Activated CD4-positive, alpha-beta T cell treated with anti-CD3 and anti-CD28 coated beads for 36 hours (primary cell): ENCODE measurements at regions not wholly inside any gene's neighbourhood (a gene's known extent, or its start where the extent isn't known, plus 50 kb on each side); places are given as distances from the start of the nearest gene placed in this dataset.

Experiments
- ATAC-seq: fragments of 200-7000 bp; cut with Tn5 transposase; one replicate; pipeline ENCODE4 v1.10.0; 2021; ENCODE audit warnings: mild to moderate bottlenecking, moderate library complexity
- CTCF ChIA-PET: fragments of 350-600 bp; sonication (Branson Sonifier 250); formaldehyde crosslinking; loops from one replicate; lab custom pipeline; 2021; ENCODE audit warnings: antibody characterized with exemption; lab: Charles Lee
- POLR2A ChIA-PET: fragments of 350-600 bp; sonication (Branson Sonifier 250); formaldehyde crosslinking; loops from one replicate; lab custom pipeline; 2021; ENCODE audit warnings: antibody characterized with exemption, inconsistent platforms; lab: Charles Lee
- DNase-seq: peaks from one replicate; pipeline ENCODE4 v3.0.0-alpha.2; 2020
- H3K27ac Mint-ChIP-seq: one replicate; pipeline ENCODE4 v1.8.0; 2021; ENCODE audit warnings: mixed read lengths
- H3K27me3 Mint-ChIP-seq: one replicate; pipeline ENCODE4 v1.8.0; 2021; ENCODE audit warnings: mixed read lengths
- H3K36me3 Mint-ChIP-seq: one replicate; pipeline ENCODE4 v1.8.0; 2021; ENCODE audit warnings: low read depth, mixed read lengths
- H3K4me1 Mint-ChIP-seq: one replicate; pipeline ENCODE4 v1.8.0; 2021; ENCODE audit warnings: mixed read lengths
- H3K4me3 Mint-ChIP-seq: one replicate; pipeline ENCODE4 v1.8.0; 2021; ENCODE audit warnings: mild to moderate bottlenecking, moderate library complexity, mixed read lengths
- H3K9me3 Mint-ChIP-seq: one replicate; pipeline ENCODE4 v1.8.0; 2021; ENCODE audit warnings: low read depth, mixed read lengths
- intact Hi-C, 2 experiments: fragments of 100-400 bp; cut with DNase I in 1 of 2; cut with micrococcal nuclease in 1 of 2; formaldehyde crosslinking; loops; one replicate each; pipeline versions ENCODE4 v1.14.2 to v1.15.1; 2022 to 2024; cut with DNase I, micrococcal nuclease

DNA sequence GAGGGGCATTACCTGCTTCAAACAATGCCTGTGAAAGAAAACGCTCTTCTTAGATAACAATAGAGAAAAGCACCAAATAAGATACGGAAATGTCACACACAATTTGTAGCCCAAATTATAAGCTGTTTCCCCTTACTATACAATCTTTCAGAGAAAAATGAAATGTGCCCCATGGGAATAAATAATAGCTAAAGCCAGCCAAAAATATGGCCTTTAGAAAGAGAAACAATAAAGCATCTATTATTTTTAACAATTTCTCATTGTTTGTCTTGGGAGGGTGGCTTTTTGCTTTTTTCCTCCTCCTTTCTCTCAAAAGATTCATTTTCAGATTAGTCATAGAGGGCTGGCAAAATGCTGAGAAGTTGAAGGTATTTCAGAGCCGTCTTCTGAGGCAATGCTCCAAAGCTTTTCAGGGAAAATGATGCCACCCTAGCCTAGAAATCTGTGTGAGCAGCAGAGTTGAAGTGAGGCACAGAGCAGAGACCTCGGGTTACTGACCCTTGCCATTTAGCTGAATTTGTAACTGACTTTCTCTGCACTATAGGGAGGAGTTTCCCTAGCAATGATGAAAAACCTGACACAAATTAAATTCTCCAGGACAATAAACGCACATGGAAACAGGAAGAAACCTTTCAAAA, 86.3 kb upstream of the PRICKLE2 start:
- no peak overlapping the region for H3K27ac Mint-ChIP-seq
- no peaks in the 10 kb centered on the region for H3K9me3 Mint-ChIP-seq
- CTCF ChIA-PET = no interaction called here
- H3K4me3 Mint-ChIP-seq = no peak overlapping the region
- no peaks in the 10 kb centered on the region for H3K36me3 Mint-ChIP-seq
- POLR2A ChIA-PET = no interaction called here
- no peak for ATAC-seq
- intact Hi-C loops = no loop called here
- peaks cover 2% of the 10 kb centered on the region for H3K27me3 Mint-ChIP-seq
- no peaks in the 10 kb centered on the region for H3K4me1 Mint-ChIP-seq
- DNase-seq = no peak

GRCh38 chr3:64308931-64309330, 83.7 kb upstream of the PRICKLE2 start:
- Mint-ChIP-seq H3K36me3 (no peaks in the 10 kb centered on the region), H3K4me3 (no peak overlapping the region), H3K27me3 (peaks cover 2% of the 10 kb centered on the region), H3K4me1 (no peaks in the 10 kb centered on the region), H3K27ac (no peak overlapping the region), H3K9me3 (no peaks in the 10 kb centered on the region)
- ATAC-seq (no peak), DNase-seq (no peak)
- intact Hi-C loops = no loop called here
- ChIA-PET CTCF (interaction anchor here (0.6 kb wide), 1 partner anchor 863 kb away, joined by 4 read pairs; no protein-coding TSS in a partner anchor), POLR2A (no interaction called here)

DNA sequence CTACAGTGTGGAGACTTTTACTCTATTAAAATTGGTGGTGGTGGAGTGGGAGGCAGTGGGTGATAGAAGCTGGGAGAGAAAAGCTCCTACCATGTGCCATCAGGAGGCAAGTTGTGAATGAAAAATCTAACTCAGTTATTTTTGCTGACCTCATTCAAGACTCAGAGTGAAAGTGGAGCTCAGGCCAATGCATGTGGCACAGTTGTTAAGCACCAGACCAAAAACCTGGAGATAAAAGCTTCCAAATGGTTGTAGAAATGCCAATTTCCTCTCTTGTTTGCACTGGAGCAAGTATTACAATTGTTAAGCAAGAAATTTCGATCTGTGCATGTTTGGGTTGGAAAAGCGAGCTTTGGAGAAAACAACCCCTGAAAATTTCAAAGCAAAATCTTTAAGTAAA, 81.5 kb upstream of the PRICKLE2 start:
- no peaks in the 10 kb centered on the region for H3K36me3 Mint-ChIP-seq
- POLR2A ChIA-PET = no interaction called here
- no peak for DNase-seq
- no peaks in the 10 kb centered on the region for H3K9me3 Mint-ChIP-seq
- peaks cover 2% of the 10 kb centered on the region for H3K27me3 Mint-ChIP-seq
- CTCF ChIA-PET = no interaction called here
- no peaks in the 10 kb centered on the region for H3K4me1 Mint-ChIP-seq
- no peak overlapping the region for H3K27ac Mint-ChIP-seq
- intact Hi-C loops = no loop called here
- no peak overlapping the region for H3K4me3 Mint-ChIP-seq
- no peak for ATAC-seq

DNA sequence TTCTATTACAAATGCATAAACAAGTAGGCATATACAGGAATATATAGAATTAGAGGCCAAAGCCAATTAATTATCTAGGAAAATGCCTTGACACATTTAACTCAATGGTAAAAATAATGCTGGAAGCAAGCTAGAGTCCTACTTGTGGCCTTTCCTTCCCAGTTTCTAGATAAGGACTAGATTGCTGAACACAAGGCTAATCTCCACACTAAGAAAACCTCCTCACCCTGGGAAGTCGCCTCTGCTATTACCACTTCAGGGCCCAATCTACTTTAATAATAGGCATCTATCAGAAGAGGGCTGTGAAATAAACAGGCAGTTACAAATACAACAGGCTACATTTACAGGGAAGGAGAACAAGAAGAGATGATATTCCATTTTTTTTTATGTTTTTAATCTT, 80.5 kb upstream of the PRICKLE2 start:
- ATAC-seq (no peak), DNase-seq (no peak)
- Mint-ChIP-seq H3K9me3 (no peaks in the 10 kb centered on the region), H3K27ac (no peak overlapping the region), H3K4me3 (no peak overlapping the region), H3K36me3 (no peaks in the 10 kb centered on the region), H3K4me1 (no peaks in the 10 kb centered on the region), H3K27me3 (peaks cover 2% of the 10 kb centered on the region)
- POLR2A ChIA-PET = no interaction called here
- intact Hi-C loops = no loop called here
- CTCF ChIA-PET = no interaction called here

DNA sequence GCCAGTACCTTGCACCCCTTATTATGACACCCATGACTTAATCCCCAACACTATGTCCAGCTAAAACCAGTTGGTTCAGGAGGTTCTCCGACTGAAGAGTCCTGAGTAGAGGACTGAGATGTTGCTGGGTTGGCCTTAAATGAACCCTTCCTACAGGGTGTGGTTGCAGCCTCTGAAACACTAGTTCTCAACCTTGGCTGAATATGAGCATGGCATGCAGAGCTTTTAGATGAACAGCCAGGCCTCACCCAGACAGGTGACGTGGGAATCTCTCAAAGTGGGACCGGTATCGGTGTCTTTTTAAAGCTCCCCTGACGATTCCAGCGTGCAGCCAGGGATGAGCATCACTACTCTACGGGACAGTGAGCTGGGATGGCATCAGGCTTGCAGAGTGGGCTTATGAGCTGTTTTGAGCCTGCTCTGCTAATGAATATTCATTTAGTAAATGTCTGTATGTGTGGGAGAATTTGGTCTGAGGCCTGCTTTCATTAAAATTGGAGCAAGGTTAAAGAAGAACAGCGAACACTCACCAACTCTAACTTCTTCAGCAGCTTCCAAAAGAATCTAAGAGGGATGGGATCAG, 79.7 kb upstream of the PRICKLE2 start:
- ATAC-seq (no peak), DNase-seq (no peak)
- H3K4me3 Mint-ChIP-seq = no peak overlapping the region
- peaks cover 2% of the 10 kb centered on the region for H3K27me3 Mint-ChIP-seq
- H3K9me3 Mint-ChIP-seq = no peaks in the 10 kb centered on the region
- H3K36me3 Mint-ChIP-seq = no peaks in the 10 kb centered on the region
- H3K27ac Mint-ChIP-seq = no peak overlapping the region
- no peaks in the 10 kb centered on the region for H3K4me1 Mint-ChIP-seq
- CTCF ChIA-PET = interaction anchor here (0.6 kb wide), 1 partner anchor 1059 kb away, joined by 3 read pairs; no protein-coding TSS in a partner anchor
- intact Hi-C loops = no loop called here
- POLR2A ChIA-PET = no interaction called here

- no peak overlapping the region for H3K27ac Mint-ChIP-seq
- ChIA-PET POLR2A (no interaction called here), CTCF (no interaction called here)
- intact Hi-C loops = no loop called here
- no peaks in the 10 kb centered on the region for H3K4me1 Mint-ChIP-seq
- H3K36me3 Mint-ChIP-seq = no peaks in the 10 kb centered on the region
- H3K4me3 Mint-ChIP-seq = no peak overlapping the region
- no peak for ATAC-seq
- no peaks in the 10 kb centered on the region for H3K9me3 Mint-ChIP-seq
- H3K27me3 Mint-ChIP-seq = peaks cover 2% of the 10 kb centered on the region
- DNase-seq = no peak
Measured at GRCh38 chr3:64303881-64304280, 78.6 kb upstream of the PRICKLE2 start.

- ATAC-seq (no peak), DNase-seq (no peak)
- Mint-ChIP-seq H3K27me3 (peaks cover 2% of the 10 kb centered on the region), H3K36me3 (no peaks in the 10 kb centered on the region), H3K4me3 (no peak overlapping the region), H3K4me1 (no peaks in the 10 kb centered on the region), H3K9me3 (no peaks in the 10 kb centered on the region), H3K27ac (no peak overlapping the region)
- CTCF ChIA-PET = no interaction called here
- POLR2A ChIA-PET = no interaction called here
- intact Hi-C loops = no loop called here
Measured at GRCh38 chr3:64303401-64303800, 78.1 kb upstream of the PRICKLE2 start.

- ChIA-PET CTCF (interaction anchor here (0.7 kb wide), 1 partner anchor 89 kb away, joined by 4 read pairs; no protein-coding TSS in a partner anchor), POLR2A (no interaction called here)
- H3K9me3 Mint-ChIP-seq = peaks cover 12% of the 10 kb centered on the region
- H3K4me1 Mint-ChIP-seq = no peaks in the 10 kb centered on the region
- DNase-seq = no peak
- H3K4me3 Mint-ChIP-seq = no peak overlapping the region
- ATAC-seq = no peak
- no peaks in the 10 kb centered on the region for H3K36me3 Mint-ChIP-seq
- no peak overlapping the region for H3K27ac Mint-ChIP-seq
- intact Hi-C loops = no loop called here
- peaks cover 3% of the 10 kb centered on the region for H3K27me3 Mint-ChIP-seq
Measured at GRCh38 chr3:64301476-64301875, 76.2 kb upstream of the PRICKLE2 start.

DNA sequence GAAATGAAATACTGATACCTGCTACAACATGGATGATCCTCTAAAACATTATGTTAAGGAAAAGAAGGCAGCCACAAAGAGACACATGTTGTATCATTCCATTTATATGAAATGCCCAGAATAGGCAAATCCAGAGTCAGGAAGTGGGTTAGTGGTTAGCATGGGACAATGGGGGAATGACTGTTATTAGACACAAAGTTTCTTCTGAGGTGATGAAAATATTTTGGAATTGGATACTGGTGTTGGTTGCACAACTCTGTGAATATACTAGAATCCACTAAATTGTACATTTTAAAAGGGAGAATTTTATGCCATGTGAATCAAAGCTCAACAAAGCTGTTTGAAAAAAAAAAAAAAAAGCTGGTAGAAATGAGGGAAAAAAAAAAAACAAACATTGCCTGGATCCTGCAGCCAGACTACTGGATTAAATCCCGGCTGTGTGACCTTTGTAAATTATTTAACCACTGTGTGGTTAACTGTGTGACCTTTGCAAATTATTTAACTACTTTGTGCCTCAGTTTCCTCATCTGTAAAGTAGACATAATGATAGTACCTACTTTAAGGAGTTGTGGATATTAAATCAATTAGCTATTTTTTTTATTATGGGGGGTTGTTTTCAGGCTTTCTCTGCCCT, 75.6 kb upstream of the PRICKLE2 start:
- intact Hi-C loops = no loop called here
- no peak overlapping the region for H3K4me3 Mint-ChIP-seq
- no peak for DNase-seq
- no peak for ATAC-seq
- H3K27me3 Mint-ChIP-seq = peaks cover 3% of the 10 kb centered on the region
- no peaks in the 10 kb centered on the region for H3K4me1 Mint-ChIP-seq
- ChIA-PET POLR2A (no interaction called here), CTCF (interaction anchor here (0.7 kb wide), 1 partner anchor 88 kb away, joined by 4 read pairs; no protein-coding TSS in a partner anchor)
- no peaks in the 10 kb centered on the region for H3K36me3 Mint-ChIP-seq
- H3K27ac Mint-ChIP-seq = no peak overlapping the region
- peaks cover 12% of the 10 kb centered on the region for H3K9me3 Mint-ChIP-seq

- Mint-ChIP-seq H3K27ac (no peak overlapping the region), H3K27me3 (peaks cover 3% of the 10 kb centered on the region), H3K9me3 (peaks cover 12% of the 10 kb centered on the region), H3K4me1 (no peaks in the 10 kb centered on the region), H3K4me3 (no peak overlapping the region), H3K36me3 (no peaks in the 10 kb centered on the region)
- CTCF ChIA-PET = no interaction called here
- POLR2A ChIA-PET = interaction anchor here (0.6 kb wide), 1 partner anchor 276 kb away, joined by 3 read pairs; the partner anchor contains the start of gene PSMD6
- intact Hi-C loops = no loop called here
- DNase-seq (no peak), ATAC-seq (no peak)
Measured at GRCh38 chr3:64299206-64299605, 73.9 kb upstream of the PRICKLE2 start.

DNA sequence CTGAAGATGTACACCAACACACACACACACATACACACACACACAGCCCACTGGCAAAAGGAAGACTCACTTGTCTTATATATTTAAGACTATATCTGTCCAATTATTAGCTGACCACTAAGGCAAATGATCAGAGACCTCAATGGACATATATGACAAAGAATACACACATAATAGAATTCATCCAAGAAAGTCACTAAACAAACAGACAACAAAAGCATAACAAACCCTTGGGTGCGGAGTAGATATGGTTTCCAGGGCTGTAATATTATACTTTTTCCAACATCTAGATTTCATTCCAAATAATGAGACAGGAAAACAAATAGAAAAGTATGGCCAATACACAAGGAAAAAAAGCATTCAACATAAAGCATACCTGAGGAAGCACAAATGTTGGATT, 72.3 kb upstream of the PRICKLE2 start:
- no peaks in the 10 kb centered on the region for H3K36me3 Mint-ChIP-seq
- no peaks in the 10 kb centered on the region for H3K4me1 Mint-ChIP-seq
- ChIA-PET POLR2A (no interaction called here), CTCF (no interaction called here)
- DNase-seq (no peak), ATAC-seq (no peak)
- intact Hi-C loops = no loop called here
- no peak overlapping the region for H3K4me3 Mint-ChIP-seq
- no peak overlapping the region for H3K27ac Mint-ChIP-seq
- peaks cover 3% of the 10 kb centered on the region for H3K27me3 Mint-ChIP-seq
- peaks cover 12% of the 10 kb centered on the region for H3K9me3 Mint-ChIP-seq

GRCh38 chr3:64295594-64295993, 70.3 kb upstream of the PRICKLE2 start:
- Mint-ChIP-seq H3K4me3 (no peak overlapping the region), H3K27ac (no peak overlapping the region), H3K36me3 (no peaks in the 10 kb centered on the region), H3K27me3 (peaks cover 3% of the 10 kb centered on the region), H3K4me1 (no peaks in the 10 kb centered on the region), H3K9me3 (peaks cover 12% of the 10 kb centered on the region)
- intact Hi-C loops = no loop called here
- ChIA-PET CTCF (no interaction called here), POLR2A (no interaction called here)
- DNase-seq (no peak), ATAC-seq (no peak)
